AG10803 (cell line): ENCODE measurements at regions not wholly inside any gene's neighbourhood (a gene's known extent, or its start where the extent isn't known, plus 50 kb on each side); places are given as distances from the start of the nearest gene placed in this dataset.
"Not testable (repeated sequence)": the region's sequence is repeated elsewhere in the genome, so short reads cannot be mapped to it uniquely, and the experiment has no call there.

ENCODE experiments used
- DNase-seq: peaks from one replicate; pipeline ENCODE4 v3.0.0; 2010; ENCODE audit warnings: low read depth
- H3K4me3 ChIP-seq: 2 replicates; pipeline ENCODE4 v1.5.1; 2011; ENCODE audit warnings: mild to moderate bottlenecking, low read length, control low read depth
- TF ChIP-seq, protein P1 (sequence below): conservative IDR thresholded peaks from 2 replicates; pipeline ENCODE4 v1.5.1; 2011; ENCODE audit warnings: mild to moderate bottlenecking, low read length, control low read depth, inconsistent platforms

DNA sequence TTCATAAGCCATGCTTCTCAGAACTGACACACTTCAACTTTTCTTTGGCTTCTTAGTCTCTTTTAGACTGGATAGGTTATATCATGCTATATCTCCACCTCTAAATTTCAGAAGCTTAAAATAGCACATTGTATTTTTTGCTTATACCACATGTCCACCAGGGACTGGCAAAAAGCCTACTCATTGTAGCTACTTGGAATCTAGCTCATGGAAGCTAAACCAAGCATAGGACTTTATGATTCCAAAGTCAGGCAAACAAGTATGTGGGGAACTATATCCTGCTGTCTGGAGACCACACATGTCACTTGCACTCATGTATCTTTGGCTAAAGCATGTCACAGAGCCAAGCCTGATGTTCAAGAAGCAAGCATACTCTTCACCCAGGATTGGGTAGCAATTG is 245.0 kb upstream of the RASGRP1 start:
- peak; percentile 64 for DNase-seq
- H3K4me3 ChIP-seq, result no peak overlapping the region
- TF ChIP-seq, protein P1, sequence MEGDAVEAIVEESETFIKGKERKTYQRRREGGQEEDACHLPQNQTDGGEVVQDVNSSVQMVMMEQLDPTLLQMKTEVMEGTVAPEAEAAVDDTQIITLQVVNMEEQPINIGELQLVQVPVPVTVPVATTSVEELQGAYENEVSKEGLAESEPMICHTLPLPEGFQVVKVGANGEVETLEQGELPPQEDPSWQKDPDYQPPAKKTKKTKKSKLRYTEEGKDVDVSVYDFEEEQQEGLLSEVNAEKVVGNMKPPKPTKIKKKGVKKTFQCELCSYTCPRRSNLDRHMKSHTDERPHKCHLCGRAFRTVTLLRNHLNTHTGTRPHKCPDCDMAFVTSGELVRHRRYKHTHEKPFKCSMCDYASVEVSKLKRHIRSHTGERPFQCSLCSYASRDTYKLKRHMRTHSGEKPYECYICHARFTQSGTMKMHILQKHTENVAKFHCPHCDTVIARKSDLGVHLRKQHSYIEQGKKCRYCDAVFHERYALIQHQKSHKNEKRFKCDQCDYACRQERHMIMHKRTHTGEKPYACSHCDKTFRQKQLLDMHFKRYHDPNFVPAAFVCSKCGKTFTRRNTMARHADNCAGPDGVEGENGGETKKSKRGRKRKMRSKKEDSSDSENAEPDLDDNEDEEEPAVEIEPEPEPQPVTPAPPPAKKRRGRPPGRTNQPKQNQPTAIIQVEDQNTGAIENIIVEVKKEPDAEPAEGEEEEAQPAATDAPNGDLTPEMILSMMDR, result peak; percentile 17; the same call in 1 of the 2 replicates

DNA sequence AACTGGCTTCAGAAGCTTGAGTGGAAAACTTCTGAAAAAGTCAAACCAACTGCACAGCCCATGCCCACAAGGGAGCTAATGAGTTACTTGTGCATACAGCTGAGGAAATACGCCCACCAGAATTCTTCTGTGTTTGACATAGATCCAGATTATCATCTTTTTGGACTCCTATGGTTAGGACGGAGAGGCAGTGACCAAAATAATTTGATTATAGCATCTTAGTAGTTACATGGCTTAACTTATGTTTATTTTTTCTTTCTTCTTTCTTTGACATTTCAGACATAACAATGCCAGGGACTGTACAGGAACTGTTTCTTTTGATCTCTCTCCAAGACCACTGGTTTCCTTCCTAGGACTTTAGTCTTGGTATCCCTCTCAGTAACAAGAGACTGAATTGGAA is 246.1 kb upstream of the RASGRP1 start:
- TF ChIP-seq, protein P1, result no peak
- no peak overlapping the region for H3K4me3 ChIP-seq
- DNase-seq, result no peak

DNA sequence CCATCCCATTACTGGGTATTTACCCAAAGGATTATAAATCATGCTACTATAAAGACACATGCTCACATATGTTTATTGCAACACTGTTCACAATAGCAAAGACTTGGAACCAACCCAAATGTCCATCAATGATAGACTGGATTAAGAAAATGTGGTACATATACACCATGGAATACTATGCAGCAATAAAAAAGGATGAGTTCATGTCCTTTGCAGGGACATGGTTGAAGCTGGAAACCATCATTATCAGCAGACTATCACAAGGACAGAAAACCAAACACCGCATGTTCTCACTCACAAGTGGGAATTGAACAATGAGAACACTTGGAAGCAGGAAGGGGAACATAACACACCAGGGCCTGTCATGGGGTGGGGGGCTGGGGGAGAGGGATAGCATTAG is 249.6 kb upstream of the RASGRP1 start:
- H3K4me3 ChIP-seq, DNase-seq: not testable (repeated sequence)

DNA sequence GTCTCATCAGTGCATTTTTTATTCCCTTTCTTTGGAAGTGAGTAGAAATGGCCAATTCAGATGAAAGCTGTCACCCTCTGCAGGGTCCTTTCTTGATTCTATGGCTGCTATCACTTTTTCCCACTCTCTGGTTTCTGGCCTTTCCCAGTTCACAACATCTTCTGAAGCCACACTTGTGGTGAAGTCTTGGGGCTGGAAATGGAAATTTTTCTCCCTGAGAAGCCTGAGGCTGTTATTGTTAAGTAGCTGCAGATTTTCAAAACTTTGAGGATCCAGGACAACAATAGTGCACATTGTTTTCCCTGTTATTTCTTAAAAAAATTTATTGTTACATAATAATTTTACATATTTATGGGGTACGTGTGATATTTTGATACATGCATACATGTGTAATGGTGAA is 250.3 kb upstream of the RASGRP1 start:
- no peak overlapping the region for H3K4me3 ChIP-seq
- no peak for DNase-seq
- TF ChIP-seq, protein P1, result no peak

DNA sequence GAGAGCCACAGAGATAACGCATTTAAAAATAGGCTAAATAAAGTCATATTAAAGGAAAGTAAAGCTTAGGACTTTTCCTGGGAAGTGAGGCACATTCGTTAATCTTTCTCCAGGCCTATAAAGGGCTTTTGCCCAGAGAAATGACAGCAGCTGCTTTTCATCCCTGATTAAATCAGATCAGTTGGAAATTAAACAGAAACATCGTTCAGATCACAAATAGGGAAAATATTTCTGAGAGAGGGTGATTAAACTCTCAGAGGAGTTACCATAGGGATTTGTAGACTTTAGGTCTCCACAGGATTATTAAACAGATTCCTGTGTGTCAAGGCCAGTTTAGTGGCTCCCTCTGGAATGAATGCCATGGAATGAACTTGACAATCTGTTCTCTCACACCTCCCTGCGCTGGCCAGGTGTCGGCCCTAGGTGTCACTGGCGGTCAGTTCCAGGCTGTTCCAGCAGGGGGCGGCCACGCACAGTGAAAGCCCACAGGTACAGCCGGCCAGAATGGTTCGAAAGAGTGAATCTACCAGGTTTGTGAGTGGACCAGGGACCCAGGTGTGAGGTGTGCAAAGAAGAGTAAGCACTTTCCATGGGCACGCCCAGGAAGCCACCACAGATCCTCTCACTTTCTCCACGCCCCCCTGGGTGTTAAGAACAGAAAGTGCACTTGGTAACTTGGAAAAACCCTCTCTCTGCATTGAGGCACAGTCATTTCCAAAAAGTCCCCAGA is 253.0 kb upstream of the RASGRP1 start:
- no peak overlapping the region for H3K4me3 ChIP-seq
- peak; percentile 93 for DNase-seq
- TF ChIP-seq, protein P1, result peak; percentile 99

DNA sequence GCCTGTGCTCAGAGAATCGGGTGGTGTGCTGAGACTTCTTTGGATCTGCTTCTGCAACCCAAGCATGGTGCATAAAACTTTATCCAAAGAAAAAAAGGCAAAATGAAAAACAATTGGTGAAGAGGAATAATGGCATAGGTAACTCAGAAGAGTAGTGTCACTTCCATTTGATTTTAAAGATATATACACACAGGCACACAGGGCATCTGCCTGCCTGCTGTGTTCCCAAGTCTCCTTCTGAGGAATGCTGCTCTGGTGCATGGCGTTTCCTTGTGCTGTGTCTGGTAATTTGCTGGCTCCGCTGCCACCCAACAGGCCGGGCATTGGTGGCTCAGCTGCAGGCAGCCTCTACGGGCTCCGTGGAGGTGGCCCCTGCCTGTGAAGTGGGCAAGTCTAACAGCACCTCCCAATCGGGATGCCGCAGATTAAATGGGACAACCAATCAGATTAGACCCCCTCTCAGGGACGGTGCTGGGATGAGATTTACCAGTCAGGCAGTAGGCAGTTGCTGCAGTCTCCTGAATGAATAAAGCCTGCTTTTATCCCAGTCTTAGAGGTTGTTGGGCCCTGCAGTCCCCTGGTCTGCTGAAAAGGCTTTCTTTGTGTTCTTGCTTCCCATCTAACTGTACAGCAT is 253.7 kb upstream of the RASGRP1 start:
- no peak overlapping the region for H3K4me3 ChIP-seq
- TF ChIP-seq, protein P1, result no peak
- no peak for DNase-seq

DNA sequence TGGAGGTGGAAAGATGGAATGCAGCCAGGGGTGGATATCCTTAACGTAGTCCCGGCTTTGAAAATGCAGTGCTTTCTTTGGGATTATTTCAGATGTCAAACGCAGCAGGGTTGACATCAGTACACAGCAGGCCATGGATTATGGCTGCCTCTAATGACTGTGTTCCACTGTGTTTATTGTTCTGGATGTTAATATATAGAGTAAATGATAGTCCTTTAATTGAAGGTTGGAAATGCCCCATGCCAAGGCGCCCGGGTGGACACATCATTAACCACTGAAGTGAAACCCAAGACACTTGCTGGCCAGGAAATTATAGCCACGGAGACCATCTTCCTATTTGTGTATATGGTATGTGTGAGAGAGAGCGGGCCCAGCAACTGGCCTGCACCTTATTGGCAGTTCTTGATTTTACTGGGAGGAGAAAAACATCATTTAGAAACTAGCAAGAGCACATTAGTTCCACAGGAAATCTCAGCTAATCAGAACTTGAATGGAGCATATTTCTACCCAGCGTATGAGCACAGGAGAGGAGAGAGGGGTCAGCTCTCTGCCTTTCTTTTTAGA is 254.9 kb upstream of the RASGRP1 start:
- H3K4me3 ChIP-seq, result no peak overlapping the region
- TF ChIP-seq, protein P1, result no peak
- no peak for DNase-seq
